B cell (primary cell): ENCODE measurements at regions not wholly inside any gene's neighbourhood (a gene's known extent, or its start where the extent isn't known, plus 50 kb on each side); places are given as distances from the start of the nearest gene placed in this dataset.

Experiments
- ATAC-seq: fragments of 200-7000 bp; cut with Tn5 transposase; one replicate; pipeline ENCODE4 v1.10.0; 2021; ENCODE audit warnings: low read depth, mild to moderate bottlenecking, moderate number of reproducible peaks, moderate library complexity
- CTCF ChIA-PET: fragments of 350-600 bp; sonication (Branson Sonifier 250); formaldehyde crosslinking; loops from one replicate; lab custom pipeline; 2021; ENCODE audit warnings: antibody characterized with exemption, inconsistent platforms; lab: Charles Lee
- POLR2A ChIA-PET: fragments of 350-600 bp; sonication (Branson Sonifier 250); formaldehyde crosslinking; loops from one replicate; lab custom pipeline; 2021; ENCODE audit warnings: antibody characterized with exemption; lab: Charles Lee
- DNase-seq: peaks from one replicate; pipeline ENCODE4 v3.0.0; 2013
- H2AFZ ChIP-seq: 2 replicates; pipeline ENCODE4 v1.6.1; 2012; ENCODE audit warnings: mild to moderate bottlenecking, low read depth, low read length; ENCODE audit not compliant: insufficient read depth, poor library complexity, severe bottlenecking
- H3K27ac ChIP-seq, 2 donors: 1 replicate in 1 of 2; 2 replicates in 1 of 2; pipeline ENCODE4 v1.5.1; 2012 to 2013; ENCODE audit warnings: low read length in 2 of 2, mild to moderate bottlenecking in 2 of 2, moderate library complexity in 1 of 2
- H3K27me3 ChIP-seq, 4 experiments: fragments of 200-600 bp in 1 of 4; sonication (generic) in 1 of 4; replicated peaks in 1 of 4; 1 replicate in 2 of 4; 2 replicates in 2 of 4; pipeline versions ENCODE4 v1.6.1 to v1.7.0; 2013 to 2016; ENCODE audit warnings: low read length in 3 of 4, mild to moderate bottlenecking in 2 of 4, mixed read lengths in 1 of 4, moderate library complexity in 1 of 4; ENCODE audit not compliant: insufficient read depth in 4 of 4, control insufficient read depth in 3 of 4; ENCODE audit errors: control extremely low read depth in 1 of 4
- H3K36me3 ChIP-seq, 2 experiments: replicated peaks in 1 of 2; 1 replicate in 1 of 2; 2 replicates in 1 of 2; pipeline versions ENCODE4 v1.6.1 to v1.7.1; 2013; ENCODE audit warnings: low read length in 1 of 2; ENCODE audit not compliant: insufficient read depth in 2 of 2, control insufficient read depth in 1 of 2; ENCODE audit errors: control extremely low read depth in 1 of 2, extremely low read depth in 1 of 2
- H3K4me1 ChIP-seq, 2 donors: fragments of 200-600 bp in 1 of 2; sonication (generic) in 1 of 2; 1 replicate in 1 of 2; 2 replicates in 1 of 2; pipeline versions ENCODE4 v1.5.1 to v1.6.1; 2013 to 2017; ENCODE audit warnings: low read length in 2 of 2; ENCODE audit not compliant: control insufficient read depth in 2 of 2, insufficient read depth in 2 of 2
- H3K4me2 ChIP-seq: replicated peaks from 2 replicates; pipeline ENCODE3; 2012; ENCODE audit warnings: mild to moderate bottlenecking, low read depth, low read length; ENCODE audit not compliant: poor library complexity, severe bottlenecking
- H3K4me3 ChIP-seq, 5 experiments: fragments of 200-600 bp in 1 of 5; sonication (generic) in 1 of 5; 1 replicate in 3 of 5; 2 replicates in 2 of 5; pipeline versions ENCODE4 v1.5.1 to v1.7.0; 2011 to 2016; ENCODE audit warnings: low read length in 4 of 5, mild to moderate bottlenecking in 4 of 5, low read depth in 2 of 5, control low read depth in 1 of 5, moderate library complexity in 1 of 5; ENCODE audit not compliant: insufficient read depth in 1 of 5; ENCODE audit errors: control extremely low read depth in 1 of 5, extremely low read depth in 1 of 5
- H3K79me2 ChIP-seq: fragments of 200-600 bp; sonication (generic); one replicate; pipeline ENCODE4 v1.6.0; 2016; ENCODE audit warnings: low read length; ENCODE audit not compliant: control insufficient read depth, insufficient read depth
- H3K9ac ChIP-seq: fragments of 200-600 bp; sonication (generic); 2 replicates; pipeline ENCODE4 v1.6.1; 2017; ENCODE audit warnings: mild to moderate bottlenecking, low read length, moderate library complexity
- H3K9me3 ChIP-seq, 3 donors: one replicate each; pipeline versions ENCODE4 v1.6.1 to v1.7.1; 2013; ENCODE audit warnings: low read length in 2 of 3; ENCODE audit not compliant: control insufficient read depth in 2 of 3, insufficient read depth in 1 of 3; ENCODE audit errors: control extremely low read depth in 1 of 3
- H4K20me1 ChIP-seq: 2 replicates; pipeline ENCODE4 v1.6.0; 2012; ENCODE audit warnings: mild to moderate bottlenecking, low read length; ENCODE audit not compliant: insufficient read depth, control insufficient read depth, poor library complexity, severe bottlenecking
- H3K27ac Mint-ChIP-seq: one replicate; pipeline ENCODE4 v1.8.0; 2021; ENCODE audit warnings: mixed read lengths
- H3K27me3 Mint-ChIP-seq: one replicate; pipeline ENCODE4 v1.8.0; 2021; ENCODE audit warnings: mixed read lengths
- H3K4me1 Mint-ChIP-seq: one replicate; pipeline ENCODE4 v1.8.0; 2021; ENCODE audit warnings: mixed read lengths
- H3K4me3 Mint-ChIP-seq: one replicate; pipeline ENCODE4 v1.8.0; 2021; ENCODE audit warnings: mixed read lengths
- H3K9me3 Mint-ChIP-seq: one replicate; pipeline ENCODE4 v1.8.0; 2022; ENCODE audit warnings: mixed read lengths; ENCODE audit not compliant: insufficient read depth
- EZH2 ChIP-seq: IDR thresholded peaks from 2 replicates; pipeline ENCODE4 v1.6.1; 2012; ENCODE audit warnings: borderline replicate concordance, low read depth, mild to moderate bottlenecking, moderate library complexity, low read length; ENCODE audit not compliant: insufficient read depth, poor library complexity, severe bottlenecking
- WGBS: methylation state at CpG from one replicate; pipeline ENCODE4 v1.1.5; 2013; ENCODE audit warnings: missing lambda C conversion rate; ENCODE audit not compliant: insufficient coverage; 5-methylcytosine and 5-hydroxymethylcytosine counted together
- intact Hi-C: fragments of 100-400 bp; cut with micrococcal nuclease; formaldehyde crosslinking; loops from one replicate; pipeline ENCODE4 v1.10.0; 2022
- TF ChIP-seq, protein P1 (sequence below): fragments of 200-600 bp; IDR thresholded peaks from one replicate; pipeline ENCODE4 v1.8.0; 2022; ENCODE audit warnings: antibody characterized with exemption, mild to moderate bottlenecking

- intact Hi-C loops, result no loop called here
- ATAC-seq (no peak), DNase-seq (no peak)
- TF ChIP-seq, protein P1, sequence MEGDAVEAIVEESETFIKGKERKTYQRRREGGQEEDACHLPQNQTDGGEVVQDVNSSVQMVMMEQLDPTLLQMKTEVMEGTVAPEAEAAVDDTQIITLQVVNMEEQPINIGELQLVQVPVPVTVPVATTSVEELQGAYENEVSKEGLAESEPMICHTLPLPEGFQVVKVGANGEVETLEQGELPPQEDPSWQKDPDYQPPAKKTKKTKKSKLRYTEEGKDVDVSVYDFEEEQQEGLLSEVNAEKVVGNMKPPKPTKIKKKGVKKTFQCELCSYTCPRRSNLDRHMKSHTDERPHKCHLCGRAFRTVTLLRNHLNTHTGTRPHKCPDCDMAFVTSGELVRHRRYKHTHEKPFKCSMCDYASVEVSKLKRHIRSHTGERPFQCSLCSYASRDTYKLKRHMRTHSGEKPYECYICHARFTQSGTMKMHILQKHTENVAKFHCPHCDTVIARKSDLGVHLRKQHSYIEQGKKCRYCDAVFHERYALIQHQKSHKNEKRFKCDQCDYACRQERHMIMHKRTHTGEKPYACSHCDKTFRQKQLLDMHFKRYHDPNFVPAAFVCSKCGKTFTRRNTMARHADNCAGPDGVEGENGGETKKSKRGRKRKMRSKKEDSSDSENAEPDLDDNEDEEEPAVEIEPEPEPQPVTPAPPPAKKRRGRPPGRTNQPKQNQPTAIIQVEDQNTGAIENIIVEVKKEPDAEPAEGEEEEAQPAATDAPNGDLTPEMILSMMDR, result no peak
- no peak for TF ChIP-seq EZH2
- ChIA-PET POLR2A (no interaction called here), CTCF (no interaction called here)
- Histone ChIP-seq H3K4me2 (no peak overlapping the region), H3K9ac (no peak overlapping the region), H2AFZ (no peak overlapping the region), H3K4me1 (no peaks in the 10 kb centered on the region), H3K36me3 (no peaks in the 10 kb centered on the region), H3K4me3 (no peak overlapping the region), H3K27me3 (no peaks in the 10 kb centered on the region), H3K27ac (no peak overlapping the region), H3K9me3 (peaks cover 0 to 25% (median 2%) of the 10 kb centered on the region in 3 donors), H3K79me2 (no peaks in the 10 kb centered on the region), H4K20me1 (no peaks in the 10 kb centered on the region)
- Mint-ChIP-seq H3K4me3 (no peak overlapping the region), H3K27me3 (no peaks in the 10 kb centered on the region), H3K27ac (no peak overlapping the region), H3K4me1 (no peaks in the 10 kb centered on the region), H3K9me3 (peaks cover 13% of the 10 kb centered on the region)
- no CpG with 5 or more reads among the region's 7 CpGs for WGBS
Measured at GRCh38 chr19:57027360-57027759, 92.4 kb upstream of the USP29 start.

GRCh38 chr19:57028804-57029525, 90.8 kb upstream of the USP29 start:
- no peaks in the 10 kb centered on the region for H4K20me1 ChIP-seq
- intact Hi-C loops, result no loop called here
- no peaks in the 10 kb centered on the region for H3K27me3 ChIP-seq
- ATAC-seq (no peak), DNase-seq (no peak)
- H3K36me3 ChIP-seq, result no peaks in the 10 kb centered on the region
- Mint-ChIP-seq H3K27me3 (no peaks in the 10 kb centered on the region), H3K4me1 (no peaks in the 10 kb centered on the region), H3K4me3 (no peak overlapping the region), H3K27ac (no peak overlapping the region), H3K9me3 (peaks cover 16% of the 10 kb centered on the region)
- H2AFZ ChIP-seq, result no peak overlapping the region
- no peak overlapping the region for H3K27ac ChIP-seq
- ChIA-PET CTCF (no interaction called here), POLR2A (no interaction called here)
- H3K79me2 ChIP-seq, result no peaks in the 10 kb centered on the region
- H3K4me3 ChIP-seq, result no peak overlapping the region
- H3K4me1 ChIP-seq, result no peaks in the 10 kb centered on the region
- H3K9ac ChIP-seq, result no peak overlapping the region
- TF ChIP-seq, protein P1, result no peak
- TF ChIP-seq EZH2, result no peak
- peaks cover 0 to 32% (median 6%) of the 10 kb centered on the region in 3 donors for H3K9me3 ChIP-seq
- no peak overlapping the region for H3K4me2 ChIP-seq
- no CpG with 5 or more reads among the region's 2 CpGs for WGBS
